ENCODE measurements at regions not wholly inside any gene's neighbourhood (a gene's known extent, or its start where the extent isn't known, plus 50 kb on each side); places are given as distances from the start of the nearest gene placed in this dataset.

DNA sequence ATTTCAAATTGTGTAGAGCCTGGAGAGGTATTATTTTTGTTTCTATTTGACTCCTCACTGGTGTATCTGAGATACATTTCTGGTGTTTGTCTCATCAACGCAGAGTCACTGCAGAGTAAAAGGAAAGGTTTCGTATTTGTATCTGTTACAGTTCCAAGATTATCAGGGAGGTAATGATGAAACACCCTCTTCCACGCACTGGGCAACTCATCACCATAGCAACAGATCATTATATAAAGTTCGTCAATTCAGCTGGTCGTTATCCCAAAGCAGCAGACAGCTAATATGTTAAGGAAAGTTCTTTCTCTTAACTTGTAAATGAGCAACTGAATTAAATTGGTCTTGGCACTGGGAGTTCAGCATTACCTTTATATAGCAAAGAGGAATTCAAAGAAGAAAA is 513.5 kb downstream of the MTRR start:
- Mint-ChIP-seq H3K27me3 (ENCODE audit: insufficient read depth, unreplicated experiment) (peaks cover 3% of the 10 kb centered on the region), H3K4me1 (ENCODE audit: low read depth, unreplicated experiment) (no peaks in the 10 kb centered on the region), H3K4me3 (ENCODE audit: unreplicated experiment) (no peak overlapping the region), H3K9me3 (ENCODE audit: unreplicated experiment) (no peaks in the 10 kb centered on the region), H3K36me3 (ENCODE audit: insufficient read depth, unreplicated experiment) (no peaks in the 10 kb centered on the region), H3K27ac (ENCODE audit: unreplicated experiment) (no peak overlapping the region)
- intact Hi-C loops (cut with micrococcal nuclease; ENCODE audit: unreplicated experiment) = no loop called here
- ChIA-PET POLR2A (no interaction called here), CTCF (no interaction called here)
- no TSS peak for BruUV-seq (replicated peaks)
- Histone ChIP-seq H3K9me3 (no peaks in the 10 kb centered on the region), H3K27me3 (replicated peaks; ENCODE audit: control insufficient read depth, insufficient read depth, low read length) (no peaks in the 10 kb centered on the region), H3K4me3 (ENCODE audit: low read depth, low read length) (no peak overlapping the region), H3K36me3 (ENCODE audit: control insufficient read depth, insufficient read depth, low read length) (no peaks in the 10 kb centered on the region), H3K4me1 (no peaks in the 10 kb centered on the region)
- no peak for DNase-seq
- TF ChIP-seq, protein P1, sequence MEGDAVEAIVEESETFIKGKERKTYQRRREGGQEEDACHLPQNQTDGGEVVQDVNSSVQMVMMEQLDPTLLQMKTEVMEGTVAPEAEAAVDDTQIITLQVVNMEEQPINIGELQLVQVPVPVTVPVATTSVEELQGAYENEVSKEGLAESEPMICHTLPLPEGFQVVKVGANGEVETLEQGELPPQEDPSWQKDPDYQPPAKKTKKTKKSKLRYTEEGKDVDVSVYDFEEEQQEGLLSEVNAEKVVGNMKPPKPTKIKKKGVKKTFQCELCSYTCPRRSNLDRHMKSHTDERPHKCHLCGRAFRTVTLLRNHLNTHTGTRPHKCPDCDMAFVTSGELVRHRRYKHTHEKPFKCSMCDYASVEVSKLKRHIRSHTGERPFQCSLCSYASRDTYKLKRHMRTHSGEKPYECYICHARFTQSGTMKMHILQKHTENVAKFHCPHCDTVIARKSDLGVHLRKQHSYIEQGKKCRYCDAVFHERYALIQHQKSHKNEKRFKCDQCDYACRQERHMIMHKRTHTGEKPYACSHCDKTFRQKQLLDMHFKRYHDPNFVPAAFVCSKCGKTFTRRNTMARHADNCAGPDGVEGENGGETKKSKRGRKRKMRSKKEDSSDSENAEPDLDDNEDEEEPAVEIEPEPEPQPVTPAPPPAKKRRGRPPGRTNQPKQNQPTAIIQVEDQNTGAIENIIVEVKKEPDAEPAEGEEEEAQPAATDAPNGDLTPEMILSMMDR (IDR thresholded peaks at IDR 0.05; ENCODE audit: insufficient read depth in 1 of 2, low read depth in 1 of 2, low read length in 1 of 2, severe bottlenecking in 1 of 2, unreplicated experiment in 1 of 2) = no peak

DNA sequence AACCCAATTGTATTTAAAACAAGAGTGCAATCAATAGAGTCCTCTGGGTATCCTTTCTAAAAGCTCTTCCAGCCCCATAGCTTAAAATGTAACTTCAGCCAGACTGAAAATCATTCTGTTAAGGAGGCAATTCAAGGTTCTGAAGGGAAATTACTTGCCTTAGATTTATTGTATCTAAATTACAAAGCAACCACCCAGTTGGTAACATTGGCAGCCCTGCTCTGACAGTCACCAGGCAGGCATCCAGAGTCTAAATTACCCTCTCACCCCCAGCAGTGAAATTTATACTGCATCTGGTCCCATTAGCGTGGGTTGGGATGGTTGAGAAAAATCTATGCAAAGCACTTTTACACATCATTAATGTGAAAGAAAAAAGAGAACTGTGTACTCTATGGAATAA is 514.7 kb downstream of the MTRR start:
- Histone ChIP-seq H3K36me3 (ENCODE audit: control insufficient read depth, insufficient read depth, low read length) (no peaks in the 10 kb centered on the region), H3K27me3 (replicated peaks; ENCODE audit: control insufficient read depth, insufficient read depth, low read length) (no peaks in the 10 kb centered on the region), H3K4me3 (ENCODE audit: low read depth, low read length) (no peak overlapping the region), H3K4me1 (no peaks in the 10 kb centered on the region), H3K9me3 (no peaks in the 10 kb centered on the region)
- DNase-seq = no peak
- H3K9me3 Mint-ChIP-seq (ENCODE audit: unreplicated experiment) = no peaks in the 10 kb centered on the region
- no TSS peak for BruUV-seq (replicated peaks)
- H3K27ac Mint-ChIP-seq (ENCODE audit: unreplicated experiment) = no peak overlapping the region
- ChIA-PET POLR2A (no interaction called here), CTCF (no interaction called here)
- intact Hi-C loops (cut with micrococcal nuclease; ENCODE audit: unreplicated experiment) = no loop called here
- peaks cover 3% of the 10 kb centered on the region for H3K27me3 Mint-ChIP-seq (ENCODE audit: insufficient read depth, unreplicated experiment)
- no peaks in the 10 kb centered on the region for H3K36me3 Mint-ChIP-seq (ENCODE audit: insufficient read depth, unreplicated experiment)
- TF ChIP-seq, protein P1 (IDR thresholded peaks at IDR 0.05; ENCODE audit: insufficient read depth in 1 of 2, low read depth in 1 of 2, low read length in 1 of 2, severe bottlenecking in 1 of 2, unreplicated experiment in 1 of 2) = no peak
- H3K4me3 Mint-ChIP-seq (ENCODE audit: unreplicated experiment) = no peak overlapping the region
- H3K4me1 Mint-ChIP-seq (ENCODE audit: low read depth, unreplicated experiment) = no peaks in the 10 kb centered on the region

DNA sequence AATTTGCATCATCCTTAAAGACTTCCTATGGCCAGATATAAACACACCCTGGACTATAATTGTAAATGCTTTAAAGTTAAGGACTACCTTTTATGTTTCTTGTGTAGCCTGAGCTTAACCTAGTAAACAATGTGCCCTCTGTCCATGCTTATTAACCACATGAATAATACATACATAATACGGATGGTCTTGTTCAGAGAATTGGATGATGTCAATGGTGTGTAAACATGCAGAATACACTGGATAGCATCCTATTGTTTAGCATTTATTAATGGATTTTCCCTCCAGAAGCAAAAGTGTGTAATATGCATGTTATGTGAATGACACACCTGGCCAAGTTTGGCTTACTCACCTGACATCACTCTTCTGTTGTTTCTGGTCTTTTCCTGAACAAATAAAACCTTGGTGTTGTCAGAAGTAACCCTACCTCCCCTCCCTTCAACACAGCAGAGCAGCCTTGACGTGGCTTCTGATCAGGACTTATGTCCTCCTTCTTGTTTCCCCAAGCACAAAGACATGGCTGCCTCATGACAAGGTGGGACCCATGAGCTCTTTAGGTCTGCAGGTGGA is 517.9 kb downstream of the MTRR start:
- Histone ChIP-seq H3K36me3 (ENCODE audit: control insufficient read depth, insufficient read depth, low read length) (no peaks in the 10 kb centered on the region), H3K27me3 (replicated peaks; ENCODE audit: control insufficient read depth, insufficient read depth, low read length) (no peaks in the 10 kb centered on the region), H3K9me3 (no peaks in the 10 kb centered on the region), H3K4me3 (ENCODE audit: low read depth, low read length) (no peak overlapping the region), H3K4me1 (no peaks in the 10 kb centered on the region)
- TF ChIP-seq, protein P1 (IDR thresholded peaks at IDR 0.05; ENCODE audit: insufficient read depth in 1 of 2, low read depth in 1 of 2, low read length in 1 of 2, severe bottlenecking in 1 of 2, unreplicated experiment in 1 of 2) = no peak
- H3K36me3 Mint-ChIP-seq (ENCODE audit: insufficient read depth, unreplicated experiment) = no peaks in the 10 kb centered on the region
- H3K4me3 Mint-ChIP-seq (ENCODE audit: unreplicated experiment) = no peak overlapping the region
- peaks cover 11% of the 10 kb centered on the region for H3K27me3 Mint-ChIP-seq (ENCODE audit: insufficient read depth, unreplicated experiment)
- no peak for DNase-seq
- intact Hi-C loops (cut with micrococcal nuclease; ENCODE audit: unreplicated experiment) = no loop called here
- H3K4me1 Mint-ChIP-seq (ENCODE audit: low read depth, unreplicated experiment) = no peaks in the 10 kb centered on the region
- CTCF ChIA-PET = no interaction called here
- no peak overlapping the region for H3K27ac Mint-ChIP-seq (ENCODE audit: unreplicated experiment)
- no TSS peak for BruUV-seq (replicated peaks)
- no peaks in the 10 kb centered on the region for H3K9me3 Mint-ChIP-seq (ENCODE audit: unreplicated experiment)
- POLR2A ChIA-PET = no interaction called here

Measured in Caco-2 (cell line).